H9 (cell line): ENCODE measurements at regions not wholly inside any gene's neighbourhood (a gene's known extent, or its start where the extent isn't known, plus 50 kb on each side); places are given as distances from the start of the nearest gene placed in this dataset.

ENCODE experiments used
- DNase-seq: peaks from one replicate; pipeline ENCODE4 v3.0.0-alpha.2; 2017
- H2AFZ ChIP-seq: one replicate; pipeline ENCODE4 v1.6.1; 2013; ENCODE audit warnings: mild to moderate bottlenecking, low read length, control low read depth, moderate library complexity
- H2AK5ac ChIP-seq: 2 replicates; pipeline ENCODE4 v1.6.1; 2013; ENCODE audit warnings: low read length, control low read depth, mixed read lengths; ENCODE audit not compliant: insufficient read length
- H2BK120ac ChIP-seq: one replicate; pipeline ENCODE4 v1.6.1; 2013; ENCODE audit warnings: low read depth, mild to moderate bottlenecking, low read length, control low read depth, inconsistent platforms; ENCODE audit not compliant: poor library complexity, severe bottlenecking
- H2BK12ac ChIP-seq: 2 replicates; pipeline ENCODE4 v1.6.1; 2013; ENCODE audit warnings: low read length, control low read depth, mixed read lengths, low read depth; ENCODE audit not compliant: insufficient read length
- H2BK15ac ChIP-seq: 2 replicates; pipeline ENCODE4 v1.6.1; 2013; ENCODE audit warnings: low read depth, low read length, control low read depth
- H2BK20ac ChIP-seq: one replicate; pipeline ENCODE4 v1.6.1; 2013; ENCODE audit warnings: low read depth, mild to moderate bottlenecking, low read length, control low read depth, inconsistent platforms; ENCODE audit not compliant: poor library complexity, severe bottlenecking
- H2BK5ac ChIP-seq: 2 replicates; pipeline ENCODE4 v1.6.1; 2013; ENCODE audit warnings: low read length, control low read depth, mixed read lengths; ENCODE audit not compliant: insufficient read length
- H3K14ac ChIP-seq: 2 replicates; pipeline ENCODE4 v1.6.1; 2013; ENCODE audit warnings: low read length, control low read depth; ENCODE audit not compliant: insufficient read depth
- H3K18ac ChIP-seq: 2 replicates; pipeline ENCODE4 v1.6.1; 2013; ENCODE audit warnings: low read depth, mild to moderate bottlenecking, mixed read lengths, low read length, control low read depth; ENCODE audit not compliant: insufficient read length
- H3K23ac ChIP-seq: 2 replicates; pipeline ENCODE4 v1.6.1; 2013; ENCODE audit warnings: low read length, control low read depth, mixed read lengths, low read depth; ENCODE audit not compliant: insufficient read length
- H3K23me2 ChIP-seq: 2 replicates; pipeline ENCODE4 v1.6.1; 2013; ENCODE audit warnings: low read depth, mild to moderate bottlenecking, mixed read lengths, low read length, control low read depth; ENCODE audit not compliant: insufficient read length, poor library complexity, severe bottlenecking
- H3K27ac ChIP-seq: 2 replicates; pipeline ENCODE4 v1.5.1; 2013; ENCODE audit warnings: low read length, control low read depth, mixed read lengths, low read depth; ENCODE audit not compliant: insufficient read length
- H3K27me3 ChIP-seq: 2 replicates; pipeline ENCODE4 v1.6.1; 2013; ENCODE audit warnings: low read length, control low read depth, inconsistent platforms; ENCODE audit not compliant: insufficient read depth
- H3K4ac ChIP-seq: 2 replicates; pipeline ENCODE4 v1.6.1; 2013; ENCODE audit warnings: low read depth, mild to moderate bottlenecking, control low read depth, inconsistent platforms, low read length, moderate library complexity
- H3K4me1 ChIP-seq: 2 replicates; pipeline ENCODE4 v1.6.1; 2013; ENCODE audit warnings: low read length, control low read depth, inconsistent platforms; ENCODE audit not compliant: insufficient read depth
- H3K4me2 ChIP-seq: 2 replicates; pipeline ENCODE4 v1.6.1; 2013; ENCODE audit warnings: low read length, control low read depth, mixed read lengths; ENCODE audit not compliant: insufficient read length, insufficient read depth
- H3K56ac ChIP-seq: 2 replicates; pipeline ENCODE4 v1.6.1; 2013; ENCODE audit warnings: low read depth, mild to moderate bottlenecking, mixed read lengths, low read length, control low read depth; ENCODE audit not compliant: insufficient read length
- H3K79me1 ChIP-seq: 2 replicates; pipeline ENCODE4 v1.6.1; 2013; ENCODE audit warnings: low read depth, mild to moderate bottlenecking, moderate library complexity, low read length, control low read depth, inconsistent platforms; ENCODE audit not compliant: insufficient read depth, poor library complexity, severe bottlenecking
- H3K79me2 ChIP-seq: 2 replicates; pipeline ENCODE4 v1.6.1; 2013; ENCODE audit warnings: low read length, control low read depth, inconsistent platforms; ENCODE audit not compliant: insufficient read depth
- H3K9ac ChIP-seq: 2 replicates; pipeline ENCODE4 v1.6.1; 2013; ENCODE audit warnings: low read length, control low read depth, mixed read lengths; ENCODE audit not compliant: insufficient read length; ENCODE audit errors: extremely low read depth
- H3K9me3 ChIP-seq: one replicate; pipeline ENCODE4 v1.6.1; 2013; ENCODE audit warnings: low read depth, low read length, inconsistent platforms; ENCODE audit not compliant: control insufficient read depth
- H3T11ph ChIP-seq: one replicate; pipeline ENCODE4 v1.6.1; 2013; ENCODE audit warnings: mild to moderate bottlenecking, low read length, control low read depth, inconsistent platforms
- H4K20me1 ChIP-seq: one replicate; pipeline ENCODE4 v1.6.1; 2013; ENCODE audit not compliant: control insufficient read depth, insufficient read length, insufficient read depth
- H4K5ac ChIP-seq: 2 replicates; pipeline ENCODE4 v1.6.1; 2013; ENCODE audit warnings: low read depth, mild to moderate bottlenecking, mixed read lengths, low read length, control low read depth; ENCODE audit not compliant: insufficient read length
- H4K8ac ChIP-seq: replicated peaks from 2 replicates; pipeline ENCODE4 v1.6.1; 2013; ENCODE audit warnings: low read length, control low read depth, mixed read lengths, low read depth; ENCODE audit not compliant: insufficient read length
- H4K91ac ChIP-seq: 2 replicates; pipeline ENCODE4 v1.6.1; 2013; ENCODE audit warnings: low read depth, mild to moderate bottlenecking, moderate library complexity, mixed read lengths, low read length, control low read depth; ENCODE audit not compliant: insufficient read length
- H3K27ac Mint-ChIP-seq, 3 experiments: 2 replicates in 2 of 3; 3 replicates in 1 of 3; pipeline ENCODE4 v1.8.0; 2020 to 2021; ENCODE audit warnings: mixed read lengths in 3 of 3, mild to moderate bottlenecking in 1 of 3, moderate library complexity in 1 of 3
- H3K27me3 Mint-ChIP-seq: 2 replicates; pipeline ENCODE4 v1.8.0; 2021; ENCODE audit warnings: low read depth, mild to moderate bottlenecking, moderate library complexity, mixed read lengths
- H3K36me3 Mint-ChIP-seq, 3 experiments: 2 replicates in 2 of 3; 3 replicates in 1 of 3; pipeline ENCODE4 v1.8.0; 2020 to 2021; ENCODE audit warnings: low read depth in 3 of 3, mixed read lengths in 3 of 3; ENCODE audit not compliant: insufficient read depth in 1 of 3
- H3K4me1 Mint-ChIP-seq, 2 experiments: 2 replicates each; pipeline ENCODE4 v1.8.0; 2020; ENCODE audit warnings: mixed read lengths in 2 of 2
- H3K4me3 Mint-ChIP-seq, 2 experiments: 2 replicates in 1 of 2; 3 replicates in 1 of 2; pipeline ENCODE4 v1.8.0; 2020 to 2021; ENCODE audit warnings: mild to moderate bottlenecking in 2 of 2, mixed read lengths in 2 of 2, moderate library complexity in 1 of 2
- H3K9me3 Mint-ChIP-seq, 2 experiments: 2 replicates in 1 of 2; 3 replicates in 1 of 2; pipeline ENCODE4 v1.8.0; 2020; ENCODE audit warnings: mild to moderate bottlenecking in 2 of 2, mixed read lengths in 2 of 2, moderate library complexity in 1 of 2
- CTCF ChIP-seq: fragments of 200-600 bp; sonication (generic); conservative IDR thresholded peaks from 3 replicates; pipeline ENCODE4 v1.8.0; 2021; ENCODE audit warnings: antibody characterized with exemption, mild to moderate bottlenecking
- WGBS: extraction: QIAGEN DNeasy Blood & Tissue Kit; methylation state at CpG from one replicate; pipeline ENCODE4 v1.1.7; 2013; ENCODE audit warnings: missing lambda C conversion rate, low lambda C conversion rate, mixed read lengths; ENCODE audit not compliant: insufficient read length; ENCODE audit errors: extremely low coverage; 5-methylcytosine and 5-hydroxymethylcytosine counted together

GRCh38 chr3:70729845-70730244, 417.4 kb upstream of the MDFIC2 start:
- H3K18ac ChIP-seq: no peak overlapping the region
- no peaks in the 10 kb centered on the region for H3K36me3 Mint-ChIP-seq
- no peak for DNase-seq
- peaks cover 0 to 5% of the 10 kb centered on the region in 2 experiments; a peak in 1 of 5 replicates for H3K9me3 Mint-ChIP-seq
- no peak overlapping the region for H3K56ac ChIP-seq
- H3K4me2 ChIP-seq: no peak overlapping the region
- H2BK5ac ChIP-seq: no peak overlapping the region
- no peaks in the 10 kb centered on the region for H3K9me3 ChIP-seq
- no peak overlapping the region for H3K27ac ChIP-seq
- peaks cover 28 to 40% of the 10 kb centered on the region in 2 experiments for H3K4me1 Mint-ChIP-seq
- H3K79me1 ChIP-seq: no peaks in the 10 kb centered on the region
- H4K5ac ChIP-seq: no peak overlapping the region
- no peak overlapping the region for H3K4ac ChIP-seq
- no peak overlapping the region for H3K9ac ChIP-seq
- no peak overlapping the region for H2BK15ac ChIP-seq
- no peak overlapping the region for H4K91ac ChIP-seq
- no CpG with 5 or more reads among the region's 3 CpGs for WGBS
- H3K27me3 ChIP-seq: no peaks in the 10 kb centered on the region
- H4K20me1 ChIP-seq: no peaks in the 10 kb centered on the region
- no peak overlapping the region for H2BK20ac ChIP-seq
- no peaks in the 10 kb centered on the region for H3K4me1 ChIP-seq
- no peak overlapping the region for H2BK120ac ChIP-seq
- 0 out of 7 replicates have a peak overlapping the region, but pooled peaks of 1 of the 3 experiments have one; percentile 35 for H3K27ac Mint-ChIP-seq
- no peak overlapping the region for H3K23ac ChIP-seq
- H3K14ac ChIP-seq: no peak overlapping the region
- no peak overlapping the region for H3T11ph ChIP-seq
- no peak for TF ChIP-seq CTCF
- no peak overlapping the region for H2AK5ac ChIP-seq
- H3K79me2 ChIP-seq: no peaks in the 10 kb centered on the region
- H3K23me2 ChIP-seq: no peaks in the 10 kb centered on the region
- no peak overlapping the region for H3K4me3 Mint-ChIP-seq
- no peak overlapping the region for H2BK12ac ChIP-seq
- no peak overlapping the region for H4K8ac ChIP-seq
- no peak overlapping the region for H2AFZ ChIP-seq
- H3K27me3 Mint-ChIP-seq: no peaks in the 10 kb centered on the region
